ENCODE measurements at regions not wholly inside any gene's neighbourhood (a gene's known extent, or its start where the extent isn't known, plus 50 kb on each side); places are given as distances from the start of the nearest gene placed in this dataset.

DNA sequence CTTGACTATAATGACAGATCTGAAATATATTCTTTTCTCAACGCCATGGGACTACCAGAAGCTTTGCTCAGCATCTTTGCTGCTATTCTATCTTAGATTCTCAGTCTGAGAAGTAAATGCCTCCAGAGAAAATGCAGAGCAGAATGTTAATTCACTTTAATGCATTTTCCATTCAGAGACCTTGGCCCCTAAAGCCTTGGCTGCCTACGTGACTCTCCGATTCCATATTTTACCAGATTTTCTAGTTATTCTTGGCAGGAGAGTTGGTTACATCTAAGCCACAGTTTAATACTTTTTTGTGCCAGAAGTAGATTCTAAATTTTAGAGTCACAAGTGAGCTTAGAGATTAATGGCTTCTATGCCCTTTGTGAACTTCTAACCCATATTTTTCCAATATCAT is 837.1 kb upstream of the POU3F3 start:
- TF ChIP-seq GATA3 (IDR thresholded peaks at IDR 0.05; ENCODE audit: low read depth, low read length) (no peak), GATA2 (IDR thresholded peaks at IDR 0.05; ENCODE audit: low read depth, low read length) (no peak)
